ENCODE measurements at regions not wholly inside any gene's neighbourhood (a gene's known extent, or its start where the extent isn't known, plus 50 kb on each side); places are given as distances from the start of the nearest gene placed in this dataset.

- TF ChIP-seq CTCF (IDR thresholded peaks at IDR 0.05 in 8 of 11, conservative IDR thresholded peaks at IDR 0.05 in 3 of 11) (no peak), POLR2AphosphoS5 (IDR thresholded peaks at IDR 0.05) (no peak)
Measured at GRCh38 chr4:128457726-128458125, 170.1 kb upstream of the PGRMC2 start.
